GM12878 (cell line): ENCODE measurements at regions not wholly inside any gene's neighbourhood (a gene's known extent, or its start where the extent isn't known, plus 50 kb on each side); places are given as distances from the start of the nearest gene placed in this dataset.

Source experiments
- ATAC-seq: fragments of 200-7000 bp; cut with Tn5 transposase; 3 replicates; pipeline ENCODE4 v1.9.1; 2020; ENCODE audit warnings: mild to moderate bottlenecking, moderate library complexity
- BruUV-seq: library from RNA; stranded (reverse); fragments of 400-500 nt; replicated peaks from 2 replicates; lab custom pipeline; 2021; lab: Mats Ljungman, UMichigan
- CTCF ChIA-PET: fragments of 300-600 bp; sonication (Branson Sonifier 250); formaldehyde crosslinking; extraction: SDS; loops from one replicate; lab custom pipeline; 2021; ENCODE audit warnings: inconsistent platforms; lab: Yijun Ruan, JAX
- POLR2A ChIA-PET: fragments of 350-600 bp; formaldehyde crosslinking; extraction: SDS; loops from one replicate; lab custom pipeline; 2021; ENCODE audit warnings: inconsistent platforms; lab: Charles Lee
- RAD21 ChIA-PET: fragments of 300-600 bp; sonication (Branson Sonifier 250); formaldehyde crosslinking; loops from one replicate; lab custom pipeline; 2023; ENCODE audit warnings: antibody characterized with exemption; ENCODE audit not compliant: unreplicated experiment; lab: Charles Lee
- SMC1A ChIA-PET: fragments of 300-600 bp; sonication (Branson Sonifier 250); formaldehyde crosslinking; loops from one replicate; lab custom pipeline; 2023; ENCODE audit not compliant: unreplicated experiment, uncharacterized antibody; lab: Charles Lee
- DNase-seq: peaks from one replicate; pipeline ENCODE4 v3.0.0-alpha.2; 2011; ENCODE audit warnings: low read depth, low spot score
- FAIRE-seq: peaks from 3 replicates; lab custom pipeline; 2011; peaks lifted over from hg19 to GRCh38; lab: Jason Lieb, UNC
- H2AFZ ChIP-seq: 2 replicates; pipeline ENCODE4 v1.6.0; 2011; ENCODE audit warnings: low read depth, low read length, control low read depth; ENCODE audit not compliant: control insufficient read depth
- H3K27ac ChIP-seq: 2 replicates; pipeline ENCODE4 v1.5.1; 2011; ENCODE audit warnings: control low read depth; ENCODE audit not compliant: control insufficient read depth, insufficient read depth
- H3K27me3 ChIP-seq, 2 experiments: replicated peaks in 1 of 2; 2 replicates each; pipeline versions ENCODE4 v1.6.0 to v1.6.1; 2011; ENCODE audit warnings: low read length in 1 of 2; ENCODE audit not compliant: control insufficient read depth in 2 of 2, insufficient read depth in 2 of 2
- H3K36me3 ChIP-seq, 2 experiments: 2 replicates each; pipeline ENCODE4 v1.5.1; 2011; ENCODE audit warnings: low read length in 1 of 2; ENCODE audit not compliant: control insufficient read depth in 2 of 2, insufficient read depth in 2 of 2
- H3K4me1 ChIP-seq: 2 replicates; pipeline ENCODE4 v1.6.1; 2011; ENCODE audit warnings: mild to moderate bottlenecking, low read length, moderate library complexity, mixed read lengths; ENCODE audit not compliant: control insufficient read depth, insufficient read depth
- H3K4me2 ChIP-seq: 2 replicates; pipeline ENCODE4 v1.6.0; 2011; ENCODE audit warnings: control low read depth; ENCODE audit not compliant: control insufficient read depth, insufficient read depth
- H3K4me3 ChIP-seq: fragments of 200-600 bp; sonication (generic); 2 replicates; pipeline ENCODE4 v1.5.1; 2016
- H3K79me2 ChIP-seq: 2 replicates; pipeline ENCODE4 v1.6.0; 2011; ENCODE audit warnings: low read length; ENCODE audit not compliant: control insufficient read depth, insufficient read depth
- H3K9ac ChIP-seq: 2 replicates; pipeline ENCODE4 v1.8.0; 2011; ENCODE audit warnings: low read length, control low read depth, mixed read lengths; ENCODE audit not compliant: control insufficient read depth, insufficient read depth
- H3K9me3 ChIP-seq: replicated peaks from 3 replicates; pipeline ENCODE4 v1.5.1; 2011; ENCODE audit warnings: mild to moderate bottlenecking, low read length; ENCODE audit not compliant: control insufficient read depth, insufficient read depth
- H4K20me1 ChIP-seq: 2 replicates; pipeline ENCODE4 v1.6.0; 2011; ENCODE audit not compliant: control insufficient read depth, insufficient read depth
- BCL3 ChIP-seq: IDR thresholded peaks from 2 replicates; pipeline ENCODE4 v1.6.1; 2011; ENCODE audit warnings: borderline replicate concordance, low read depth, mild to moderate bottlenecking, moderate library complexity, low read length; ENCODE audit not compliant: insufficient read depth, poor library complexity, severe bottlenecking
- CHD2 ChIP-seq: IDR thresholded peaks from 2 replicates; pipeline ENCODE4 v1.6.1; 2011; ENCODE audit warnings: low read depth, low read length, improper control_type of control experiment, borderline replicate concordance
- ESRRA ChIP-seq: IDR thresholded peaks from 2 replicates; pipeline ENCODE4 v1.6.1; 2012; ENCODE audit warnings: mild to moderate bottlenecking, low read length, improper control_type of control experiment
- FOXK2 ChIP-seq: fragments of 450-650 bp; IDR thresholded peaks from 2 replicates; pipeline ENCODE4 v1.6.1; 2017; ENCODE audit warnings: mild to moderate bottlenecking, moderate library complexity
- HDAC2 ChIP-seq: fragments of 200-600 bp; sonication (generic); IDR thresholded peaks from 2 replicates; pipeline ENCODE4 v1.6.1; 2017
- IKZF1 ChIP-seq: fragments of 450-650 bp; conservative IDR thresholded peaks from 2 replicates; pipeline ENCODE4 v1.6.1; 2017; ENCODE audit warnings: antibody characterized with exemption, mild to moderate bottlenecking
- MYB ChIP-seq: fragments of 150-350 bp; IDR thresholded peaks from 2 replicates; pipeline ENCODE4 v1.6.1; 2014; ENCODE audit warnings: mild to moderate bottlenecking, low read depth, low read length, borderline replicate concordance
- NBN ChIP-seq: fragments of 450-650 bp; IDR thresholded peaks from 2 replicates; pipeline ENCODE4 v1.6.1; 2016
- PAX5 ChIP-seq: IDR thresholded peaks from 2 replicates; pipeline ENCODE4 v1.6.1; 2011; ENCODE audit warnings: low read depth, low read length, borderline replicate concordance
- RAD21 ChIP-seq: IDR thresholded peaks from 2 replicates; pipeline ENCODE4 v1.6.1; 2011; ENCODE audit warnings: mild to moderate bottlenecking, low read depth, low read length, moderate library complexity; ENCODE audit not compliant: insufficient read depth
- SUZ12 ChIP-seq: fragments of 200-600 bp; sonication (generic); IDR thresholded peaks from one replicate; pipeline ENCODE4 v1.6.1; 2018; ENCODE audit warnings: antibody characterized with exemption, mild to moderate bottlenecking; ENCODE audit not compliant: unreplicated experiment
- USF2 ChIP-seq: IDR thresholded peaks from 2 replicates; pipeline ENCODE4 v1.6.1; 2011; ENCODE audit warnings: low read depth, low read length, improper control_type of control experiment, borderline replicate concordance
- YBX1 ChIP-seq: fragments of 450-650 bp; IDR thresholded peaks from 2 replicates; pipeline ENCODE4 v1.6.1; 2016; ENCODE audit warnings: antibody characterized with exemption
- ZNF217 ChIP-seq: fragments of 450-650 bp; IDR thresholded peaks from 2 replicates; pipeline ENCODE4 v1.6.1; 2017; ENCODE audit warnings: antibody characterized with exemption, mild to moderate bottlenecking
- WGBS: methylation state at CpG from one replicate; pipeline ENCODE4 v1.1.6; 2016; ENCODE audit warnings: low lambda C conversion rate; ENCODE audit not compliant: insufficient replicate concordance, insufficient coverage; ENCODE audit errors: missing lambda C conversion rate; 5-methylcytosine and 5-hydroxymethylcytosine counted together
- in situ Hi-C: fragments of 300-500 bp; cut with MboI; formaldehyde crosslinking; loops from 9 replicates; pipeline ENCODE4 v1.14.3; 2018; ENCODE audit warnings: mixed read lengths
- intact Hi-C: fragments of 100-400 bp; cut with micrococcal nuclease; formaldehyde crosslinking; loops from one replicate; pipeline ENCODE4 v1.14.2; 2022; ENCODE audit not compliant: unreplicated experiment

- H3K9ac ChIP-seq = no peak overlapping the region
- CTCF ChIA-PET = no interaction called here
- H3K27me3 ChIP-seq = no peaks in the 10 kb centered on the region
- RAD21 ChIA-PET = no interaction called here
- FAIRE-seq (no peak), ATAC-seq (0 out of 3 replicates have a peak, but pooled peaks have one; percentile 34)
- in situ Hi-C loops (no loop called here), intact Hi-C loops (no loop called here)
- no peaks in the 10 kb centered on the region for H3K36me3 ChIP-seq
- POLR2A ChIA-PET = no interaction called here
- H3K4me2 ChIP-seq = no peak overlapping the region
- H3K4me3 ChIP-seq = no peak overlapping the region
- 0% methylated on average over 3 of the region's 3 CpGs for WGBS
- BruUV-seq = no TSS peak
- H3K4me1 ChIP-seq = no peaks in the 10 kb centered on the region
- no peaks in the 10 kb centered on the region for H4K20me1 ChIP-seq
- no peaks in the 10 kb centered on the region for H3K9me3 ChIP-seq
- SMC1A ChIA-PET = no interaction called here
- no peaks in the 10 kb centered on the region for H3K79me2 ChIP-seq
- 0 out of 2 replicates have a peak, but pooled peaks have one; percentile 9 for TF ChIP-seq RAD21
- no peak for TF ChIP-seq CHD2
- TF ChIP-seq, all 136 proteins: peak for 1
- Histone ChIP-seq H3K27ac (no peak overlapping the region), H2AFZ (no peak overlapping the region)
- DNase-seq = no peak
Observed at GRCh38 chr3:175956964-175957363, 1097.8 kb downstream of the NAALADL2 start.

- Histone ChIP-seq H3K4me2 (no peak overlapping the region), H3K9me3 (no peaks in the 10 kb centered on the region), H3K4me1 (no peaks in the 10 kb centered on the region), H4K20me1 (no peaks in the 10 kb centered on the region), H3K4me3 (no peak overlapping the region), H3K36me3 (no peaks in the 10 kb centered on the region), H2AFZ (no peak overlapping the region), H3K9ac (no peak overlapping the region), H3K79me2 (no peaks in the 10 kb centered on the region), H3K27ac (no peak overlapping the region), H3K27me3 (no peaks in the 10 kb centered on the region)
- intact Hi-C loops = no loop called here
- BruUV-seq = no TSS peak
- ChIA-PET CTCF (interaction anchor here (1.3 kb wide), 1 partner anchor 10 kb away, joined by 4 read pairs; no protein-coding TSS in a partner anchor), POLR2A (no interaction called here), RAD21 (no interaction called here), SMC1A (no interaction called here)
- in situ Hi-C loops = no loop called here
- no peak for FAIRE-seq
- 0% methylated on average over 4 of the region's 4 CpGs for WGBS
- no peak for DNase-seq
- ATAC-seq = no peak
- TF ChIP-seq ESRRA (no peak), NBN (no peak), MYB (no peak), YBX1 (no peak), PAX5 (no peak), BCL3 (no peak), FOXK2 (no peak), USF2 (no peak), IKZF1 (no peak), SUZ12 (no peak), ZNF217 (no peak), HDAC2 (no peak)
Observed at GRCh38 chr3:175951047-175951694, 1092.0 kb downstream of the NAALADL2 start.
